ENCODE measurements at regions not wholly inside any gene's neighbourhood (a gene's known extent, or its start where the extent isn't known, plus 50 kb on each side); places are given as distances from the start of the nearest gene placed in this dataset.
"Not testable (repeated sequence)": the region's sequence is repeated elsewhere in the genome, so short reads cannot be mapped to it uniquely, and the experiment has no call there.

GRCh38 chr10:8396675-8397074 lies 342.2 kb downstream of the GATA3 start:
- DNase-seq: no peak

GRCh38 chr10:8398771-8399170 lies 344.3 kb downstream of the GATA3 start:
- no peak for DNase-seq

GRCh38 chr10:8400151-8400550 lies 345.7 kb downstream of the GATA3 start:
- DNase-seq: no peak

GRCh38 chr10:8400892-8401291 lies 346.4 kb downstream of the GATA3 start:
- no peak for DNase-seq

- no peak for DNase-seq
Measured at GRCh38 chr10:8401531-8401930, 347.0 kb downstream of the GATA3 start.

GRCh38 chr10:8402576-8402975 lies 348.1 kb downstream of the GATA3 start:
- no peak for DNase-seq

- DNase-seq: peak; percentile 15
Measured at GRCh38 chr10:8403711-8404371, 349.4 kb downstream of the GATA3 start.

GRCh38 chr10:8404721-8405120 lies 350.2 kb downstream of the GATA3 start:
- DNase-seq: peak; percentile 37

- no peak for DNase-seq
Measured at GRCh38 chr10:8405596-8405995, 351.1 kb downstream of the GATA3 start.

GRCh38 chr10:8407501-8408021 lies 353.1 kb downstream of the GATA3 start:
- no peak for DNase-seq

GRCh38 chr10:8410506-8410905 lies 356.0 kb downstream of the GATA3 start:
- DNase-seq: no peak

- no peak for DNase-seq
Measured at GRCh38 chr10:8412541-8412940, 358.1 kb downstream of the GATA3 start.

GRCh38 chr10:8415029-8415428 lies 360.5 kb downstream of the GATA3 start:
- not testable (repeated sequence) for DNase-seq

- DNase-seq: no peak
Measured at GRCh38 chr10:8416192-8416701, 361.8 kb downstream of the GATA3 start.

- no peak for DNase-seq
Measured at GRCh38 chr10:8416760-8417159, 362.3 kb downstream of the GATA3 start.

GRCh38 chr10:8417631-8418030 lies 363.1 kb downstream of the GATA3 start:
- no peak for DNase-seq

GRCh38 chr10:8418631-8419030 lies 364.1 kb downstream of the GATA3 start:
- no peak for DNase-seq

GRCh38 chr10:8420182-8420581 lies 365.7 kb downstream of the GATA3 start:
- no peak for DNase-seq

GRCh38 chr10:8424555-8425211 lies 370.2 kb downstream of the GATA3 start:
- no peak for DNase-seq

GRCh38 chr10:8428654-8429053 lies 374.2 kb downstream of the GATA3 start:
- DNase-seq: no peak

- no peak for DNase-seq
Measured at GRCh38 chr10:8430321-8430720, 375.8 kb downstream of the GATA3 start.

GRCh38 chr10:8431511-8431910 lies 377.0 kb downstream of the GATA3 start:
- DNase-seq: no peak

- no peak for DNase-seq
Measured at GRCh38 chr10:8435186-8436055, 380.9 kb downstream of the GATA3 start.
